HepG2 (cell line): ENCODE measurements at regions not wholly inside any gene's neighbourhood (a gene's known extent, or its start where the extent isn't known, plus 50 kb on each side); places are given as distances from the start of the nearest gene placed in this dataset.

ENCODE experiments used
- BHLHE40 ChIP-seq: IDR thresholded peaks from 2 replicates; pipeline ENCODE4 v1.6.1; 2011; ENCODE audit warnings: low read length, improper control_type of control experiment
- KLF12 ChIP-seq: sonication (generic); formaldehyde crosslinking; IDR thresholded peaks from 2 replicates; pipeline ENCODE4 v1.4.0; 2020; ENCODE audit warnings: missing genetic modification reagents, borderline replicate concordance
- MXI1 ChIP-seq: IDR thresholded peaks from 3 replicates; pipeline ENCODE4 v1.6.1; 2012; ENCODE audit warnings: low read depth, low read length, inconsistent platforms, borderline replicate concordance
- MYC ChIP-seq: sonication (generic); formaldehyde crosslinking; IDR thresholded peaks from 2 replicates; pipeline ENCODE4 v1.9.0; 2021; ENCODE audit warnings: missing genetic modification reagents, borderline replicate concordance
- PCBP1 ChIP-seq: fragments of 200-400 bp; formaldehyde crosslinking; IDR thresholded peaks from 2 replicates; pipeline ENCODE4 v1.6.1; 2017; ENCODE audit warnings: mild to moderate bottlenecking, low read depth, low read length, borderline replicate concordance
- POLR2AphosphoS2 ChIP-seq: IDR thresholded peaks from 2 replicates; pipeline ENCODE4 v1.6.1; 2011; ENCODE audit warnings: low read depth, low read length, improper control_type of control experiment
- SMC3 ChIP-seq: IDR thresholded peaks from 2 replicates; pipeline ENCODE4 v1.6.1; 2011; ENCODE audit warnings: low read length, improper control_type of control experiment
- ZNF432 ChIP-seq: sonication (generic); formaldehyde crosslinking; IDR thresholded peaks from 2 replicates; pipeline ENCODE4 v1.5.0; 2020; ENCODE audit warnings: missing genetic modification reagents, mild to moderate bottlenecking, borderline replicate concordance
- ZNF558 ChIP-seq: sonication (generic); formaldehyde crosslinking; IDR thresholded peaks from 2 replicates; pipeline ENCODE4 v1.9.0; 2022; ENCODE audit warnings: mild to moderate bottlenecking, missing genetic modification reagents, borderline replicate concordance
- TF ChIP-seq, protein P1 (sequence below): sonication (generic); formaldehyde crosslinking; IDR thresholded peaks from 2 replicates; pipeline ENCODE4 v1.5.0; 2020; ENCODE audit warnings: mild to moderate bottlenecking, missing genetic modification reagents, moderate library complexity
- TF ChIP-seq, protein P2 (sequence below), 2 experiments: sonication (generic) in 1 of 2; formaldehyde crosslinking in 1 of 2; IDR thresholded peaks; 2 replicates each; pipeline versions ENCODE4 v1.5.1 to v1.6.1; 2011 to 2020; ENCODE audit warnings: borderline replicate concordance in 1 of 2, low read depth in 1 of 2, low read length in 1 of 2, mild to moderate bottlenecking in 1 of 2, missing genetic modification reagents in 1 of 2, moderate library complexity in 1 of 2

DNA sequence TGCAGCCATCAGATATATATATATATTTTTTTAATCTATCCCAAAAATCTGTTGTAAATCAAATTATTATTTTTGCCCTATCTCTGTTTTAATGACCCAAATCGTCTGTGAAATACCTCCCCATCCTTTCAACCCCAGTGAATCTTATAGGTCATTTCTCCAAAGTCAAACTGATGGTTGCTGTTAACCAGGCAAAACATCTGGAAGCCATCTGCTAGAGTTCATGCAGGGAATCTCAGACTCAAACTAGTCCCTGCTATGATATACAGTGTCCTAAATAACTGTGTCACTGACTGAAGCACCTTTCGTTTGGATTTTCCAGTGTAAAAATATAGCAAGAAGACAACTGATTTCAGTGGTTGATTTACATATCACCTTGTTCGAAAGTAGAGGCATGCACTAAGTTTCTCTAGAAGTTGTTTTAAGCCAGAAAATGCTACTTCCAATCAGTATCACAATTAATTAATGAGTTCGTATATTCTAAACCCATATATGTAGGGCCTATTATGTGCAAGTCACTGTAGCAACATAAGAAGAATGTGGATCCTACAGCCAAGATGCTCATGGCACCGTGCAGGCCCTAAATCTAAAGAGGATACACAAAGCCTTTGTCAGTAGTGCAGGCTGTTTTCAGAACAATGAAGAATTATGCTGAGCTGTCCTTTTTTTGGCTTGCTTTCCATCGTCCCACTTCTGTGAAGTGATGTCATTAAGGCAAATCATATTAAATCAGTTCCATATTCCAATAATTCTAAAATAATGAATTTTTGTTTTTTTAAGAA, 566.0 kb downstream of the STK39 start:
- TF ChIP-seq ZNF558 (CRISPR knock-in tag) (no peak), MXI1 (no peak), KLF12 (CRISPR knock-in tag) (no peak), PCBP1 (no peak), SMC3 (no peak), MYC (CRISPR knock-in tag) (no peak), POLR2AphosphoS2 (no peak), BHLHE40 (no peak), ZNF432 (CRISPR knock-in tag) (no peak)
- TF ChIP-seq, protein P1, sequence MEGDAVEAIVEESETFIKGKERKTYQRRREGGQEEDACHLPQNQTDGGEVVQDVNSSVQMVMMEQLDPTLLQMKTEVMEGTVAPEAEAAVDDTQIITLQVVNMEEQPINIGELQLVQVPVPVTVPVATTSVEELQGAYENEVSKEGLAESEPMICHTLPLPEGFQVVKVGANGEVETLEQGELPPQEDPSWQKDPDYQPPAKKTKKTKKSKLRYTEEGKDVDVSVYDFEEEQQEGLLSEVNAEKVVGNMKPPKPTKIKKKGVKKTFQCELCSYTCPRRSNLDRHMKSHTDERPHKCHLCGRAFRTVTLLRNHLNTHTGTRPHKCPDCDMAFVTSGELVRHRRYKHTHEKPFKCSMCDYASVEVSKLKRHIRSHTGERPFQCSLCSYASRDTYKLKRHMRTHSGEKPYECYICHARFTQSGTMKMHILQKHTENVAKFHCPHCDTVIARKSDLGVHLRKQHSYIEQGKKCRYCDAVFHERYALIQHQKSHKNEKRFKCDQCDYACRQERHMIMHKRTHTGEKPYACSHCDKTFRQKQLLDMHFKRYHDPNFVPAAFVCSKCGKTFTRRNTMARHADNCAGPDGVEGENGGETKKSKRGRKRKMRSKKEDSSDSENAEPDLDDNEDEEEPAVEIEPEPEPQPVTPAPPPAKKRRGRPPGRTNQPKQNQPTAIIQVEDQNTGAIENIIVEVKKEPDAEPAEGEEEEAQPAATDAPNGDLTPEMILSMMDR (CRISPR knock-in tag) = no peak
- TF ChIP-seq, protein P2, sequence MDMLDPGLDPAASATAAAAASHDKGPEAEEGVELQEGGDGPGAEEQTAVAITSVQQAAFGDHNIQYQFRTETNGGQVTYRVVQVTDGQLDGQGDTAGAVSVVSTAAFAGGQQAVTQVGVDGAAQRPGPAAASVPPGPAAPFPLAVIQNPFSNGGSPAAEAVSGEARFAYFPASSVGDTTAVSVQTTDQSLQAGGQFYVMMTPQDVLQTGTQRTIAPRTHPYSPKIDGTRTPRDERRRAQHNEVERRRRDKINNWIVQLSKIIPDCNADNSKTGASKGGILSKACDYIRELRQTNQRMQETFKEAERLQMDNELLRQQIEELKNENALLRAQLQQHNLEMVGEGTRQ (IDR thresholded peaks at IDR 0.05; ENCODE audit: low read depth, low read length) = no peak
- TF ChIP-seq, protein P2 (CRISPR knock-in tag; IDR thresholded peaks at IDR 0.05; ENCODE audit: borderline replicate concordance) = no peak
